ENCODE measurements at regions not wholly inside any gene's neighbourhood (a gene's known extent, or its start where the extent isn't known, plus 50 kb on each side); places are given as distances from the start of the nearest gene placed in this dataset.

- DNase-seq (ENCODE audit: low read depth) = no peak
These were observed 517.6 kb upstream of the ALCAM start for GRCh38 chr3:104849070-104849469.

DNA sequence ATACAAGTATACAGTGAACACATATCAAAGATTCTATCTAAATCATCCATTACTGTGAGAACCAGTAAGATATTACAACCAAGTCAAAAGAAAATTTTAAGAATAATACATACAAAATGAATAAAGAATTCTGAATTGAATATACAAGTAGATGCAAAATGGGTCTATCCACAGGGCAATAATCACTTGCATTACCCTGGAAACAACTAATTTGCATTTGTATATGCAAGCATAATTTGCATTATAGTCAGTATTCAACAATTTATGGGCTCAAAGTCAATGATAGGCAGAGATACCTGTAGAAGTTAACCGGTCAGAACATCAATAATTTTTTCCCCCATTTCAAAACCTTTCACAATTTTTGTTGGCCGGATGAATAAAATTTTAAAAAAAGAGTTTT, 512.2 kb upstream of the ALCAM start:
- DNase-seq (ENCODE audit: low read depth) = no peak

GRCh38 chr3:104855702-104856101, 511.0 kb upstream of the ALCAM start:
- DNase-seq (ENCODE audit: low read depth) = no peak

DNA sequence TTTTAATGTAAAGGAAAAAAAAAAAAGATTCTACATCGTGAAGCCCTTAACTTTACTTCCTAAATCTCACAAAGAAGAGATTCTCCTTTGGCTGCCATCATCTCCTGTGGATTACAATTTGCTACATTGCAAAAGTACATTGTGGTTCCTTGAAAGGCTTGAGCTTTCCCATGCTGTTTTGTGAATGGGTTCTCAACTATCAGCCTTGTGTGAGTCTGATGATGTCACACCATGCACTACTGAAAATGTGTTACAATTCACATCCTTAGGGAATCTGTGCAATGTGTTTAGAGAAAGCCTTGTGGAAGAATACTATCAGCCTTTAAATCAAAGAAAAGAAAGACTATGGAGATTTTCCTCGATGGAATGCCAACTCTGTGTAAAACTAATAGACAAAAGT, 510.0 kb upstream of the ALCAM start:
- DNase-seq (ENCODE audit: low read depth) = no peak

GRCh38 chr3:104868291-104868690, 498.4 kb upstream of the ALCAM start:
- no peak for DNase-seq (ENCODE audit: low read depth)

DNA sequence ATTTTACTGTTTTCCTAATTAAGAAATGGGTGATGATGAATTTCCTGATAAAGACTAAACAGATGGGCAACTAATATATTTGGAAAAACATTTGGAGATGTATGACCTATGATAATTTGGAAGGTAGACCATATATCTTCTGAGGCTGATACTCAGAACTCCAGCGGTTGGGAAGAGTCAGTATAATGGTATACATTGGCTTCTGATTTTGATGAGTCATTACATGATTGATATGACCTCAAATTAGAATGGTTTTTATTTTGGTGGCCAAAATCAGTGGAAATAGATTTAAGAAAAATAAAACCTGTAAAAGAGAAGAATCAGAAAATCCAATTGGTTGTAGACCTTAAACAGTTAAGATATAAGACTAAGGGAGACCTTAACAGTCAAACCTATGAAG, 496.4 kb upstream of the ALCAM start:
- DNase-seq (ENCODE audit: low read depth) = no peak

DNA sequence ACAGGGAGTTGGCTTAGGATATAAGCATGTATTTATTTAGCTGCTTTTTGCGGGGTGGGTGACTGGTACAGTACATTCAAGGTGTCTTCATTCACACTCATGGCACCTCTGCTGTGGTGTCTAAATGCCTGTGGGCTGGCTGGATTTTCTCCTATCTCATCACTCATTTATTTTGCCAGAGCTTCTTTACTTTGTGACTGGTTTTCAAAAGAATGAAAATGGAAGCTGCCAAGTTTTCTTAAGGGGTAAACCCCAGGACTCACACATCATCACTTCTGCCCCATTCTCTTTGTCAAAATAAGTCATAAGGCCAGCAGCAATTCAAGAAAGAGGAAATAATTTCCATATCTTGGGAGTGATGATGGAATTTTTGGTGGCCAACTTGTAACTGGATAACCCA, 493.4 kb upstream of the ALCAM start:
- DNase-seq (ENCODE audit: low read depth) = peak; percentile 84

GRCh38 chr3:104878395-104878794, 488.3 kb upstream of the ALCAM start:
- DNase-seq (ENCODE audit: low read depth) = peak; percentile 54

- DNase-seq (ENCODE audit: low read depth) = peak; percentile 42
These were observed 486.8 kb upstream of the ALCAM start for GRCh38 chr3:104879919-104880318.

GRCh38 chr3:104885214-104885814, 481.4 kb upstream of the ALCAM start:
- DNase-seq (ENCODE audit: low read depth) = peak; percentile 74

GRCh38 chr3:104886220-104886995, 480.3 kb upstream of the ALCAM start:
- peak; percentile 58 for DNase-seq (ENCODE audit: low read depth)

DNA sequence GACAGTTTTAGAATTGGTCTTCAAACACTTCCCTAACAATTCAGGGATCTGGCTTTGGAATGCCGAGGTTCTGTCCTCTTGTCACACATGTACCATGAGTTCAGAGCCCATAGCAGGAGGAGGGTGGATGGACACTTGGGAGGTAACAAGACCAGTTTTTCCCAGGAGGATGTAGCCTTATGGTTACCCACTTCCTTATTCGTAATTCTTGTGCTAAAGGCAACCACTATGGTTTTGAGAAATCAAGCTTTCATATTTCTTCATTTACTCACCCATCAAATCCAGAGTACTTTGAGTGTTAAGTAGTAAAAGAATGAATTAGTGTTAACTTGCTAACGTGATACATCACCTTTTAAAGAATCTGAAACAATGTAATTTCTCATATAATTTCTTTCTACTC, 479.6 kb upstream of the ALCAM start:
- DNase-seq (ENCODE audit: low read depth) = peak; percentile 74

DNA sequence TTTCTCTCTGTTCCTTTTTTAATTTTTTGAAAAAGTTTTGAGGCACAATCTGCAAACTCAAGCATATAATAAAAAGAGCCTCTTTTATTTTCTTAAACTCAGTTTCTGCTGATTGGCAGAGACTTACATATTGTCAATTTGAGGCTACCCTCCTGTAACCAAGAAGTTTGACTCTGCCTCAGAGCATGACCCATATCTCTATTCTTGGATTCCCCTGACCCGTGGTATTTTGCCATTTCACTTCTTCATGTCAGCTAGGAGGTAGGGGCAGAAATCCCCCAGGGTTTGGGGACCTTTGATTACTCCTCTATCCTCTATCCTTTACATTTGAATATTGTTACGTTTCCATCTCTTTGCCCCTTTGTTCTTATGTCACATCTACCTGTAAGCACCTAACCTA, 479.1 kb upstream of the ALCAM start:
- no peak for DNase-seq (ENCODE audit: low read depth)

DNA sequence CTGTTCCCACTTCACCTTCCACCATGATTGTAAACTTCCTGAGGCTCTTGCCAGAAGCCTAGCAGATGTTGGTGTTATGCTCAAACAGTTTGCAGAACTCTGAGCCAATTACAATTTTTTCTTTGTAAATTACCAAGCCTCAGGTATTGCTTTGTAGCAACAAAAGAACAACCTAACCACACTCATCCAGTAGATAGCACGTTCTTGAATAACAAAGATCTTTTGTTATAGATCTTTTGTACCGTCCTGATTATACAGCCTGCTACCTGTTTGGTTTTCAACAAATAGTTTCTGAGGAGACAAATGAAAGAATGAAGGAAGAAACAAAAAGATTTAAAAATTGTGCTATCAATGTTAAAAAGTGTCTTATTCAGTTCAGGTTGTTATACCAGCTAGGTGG, 474.7 kb upstream of the ALCAM start:
- DNase-seq (ENCODE audit: low read depth) = no peak

- DNase-seq (ENCODE audit: low read depth) = no peak
These were observed 470.1 kb upstream of the ALCAM start for GRCh38 chr3:104896624-104897023.

DNA sequence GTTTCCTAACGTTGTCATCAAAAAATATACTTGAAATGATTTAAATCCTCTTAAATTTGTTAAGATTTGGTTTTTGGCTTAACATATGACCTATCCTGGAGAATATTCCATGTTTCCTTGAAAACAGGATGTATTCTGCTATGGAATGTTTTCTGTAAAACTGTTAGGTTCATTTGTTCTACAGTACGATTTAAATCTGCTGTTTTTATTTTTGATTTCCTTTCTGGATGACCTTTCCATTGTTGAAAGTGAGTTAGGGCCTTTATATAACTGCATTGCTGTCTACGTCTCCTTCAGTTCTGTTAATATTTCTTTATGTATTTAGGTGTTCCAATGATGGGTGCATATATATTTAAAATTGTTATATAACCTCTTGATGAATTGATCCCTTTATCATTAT, 465.3 kb upstream of the ALCAM start:
- no peak for DNase-seq (ENCODE audit: low read depth)

DNA sequence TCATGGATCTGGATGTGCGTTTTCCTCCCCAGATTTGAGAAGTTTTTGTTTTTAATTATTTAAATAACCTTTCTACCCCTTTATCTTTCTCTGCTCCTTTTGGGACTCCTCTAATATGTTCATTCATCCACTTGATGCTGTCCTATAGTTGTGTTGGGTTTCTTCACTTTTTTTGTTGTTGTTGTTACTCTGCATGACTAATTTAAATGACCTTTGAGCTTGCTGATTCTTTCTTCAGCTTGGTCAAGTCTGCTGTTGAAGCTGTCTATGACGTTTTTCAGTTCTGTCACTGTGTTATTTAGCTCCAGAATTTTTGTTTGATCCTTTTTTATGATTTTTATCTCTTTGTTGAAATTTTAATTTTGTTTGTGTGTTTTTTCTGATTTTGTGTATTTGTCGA, 463.6 kb upstream of the ALCAM start:
- no peak for DNase-seq (ENCODE audit: low read depth)

GRCh38 chr3:104906001-104906639, 460.6 kb upstream of the ALCAM start:
- no peak for DNase-seq (ENCODE audit: low read depth)

GRCh38 chr3:104907507-104907906, 459.2 kb upstream of the ALCAM start:
- DNase-seq (ENCODE audit: low read depth) = peak; percentile 91

DNA sequence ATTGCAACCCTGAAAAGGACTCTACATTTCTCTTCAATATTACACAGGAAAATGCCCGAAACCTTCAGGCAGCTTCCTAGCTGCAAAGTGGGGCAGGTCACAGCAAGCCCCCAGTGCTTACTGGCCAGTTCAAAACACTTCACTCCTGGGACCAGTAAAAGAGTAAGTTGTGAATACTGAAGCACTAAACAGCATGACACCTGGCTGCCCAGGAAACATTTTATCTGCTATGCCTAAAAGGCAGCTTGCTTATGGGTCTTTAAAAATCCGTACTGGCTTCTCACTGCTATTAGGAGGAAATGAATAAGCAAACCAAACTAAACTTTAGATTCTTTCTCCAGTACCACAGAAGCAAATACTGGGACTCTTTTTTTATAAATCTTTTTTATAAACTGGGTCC, 457.9 kb upstream of the ALCAM start:
- peak; percentile 34 for DNase-seq (ENCODE audit: low read depth)

DNA sequence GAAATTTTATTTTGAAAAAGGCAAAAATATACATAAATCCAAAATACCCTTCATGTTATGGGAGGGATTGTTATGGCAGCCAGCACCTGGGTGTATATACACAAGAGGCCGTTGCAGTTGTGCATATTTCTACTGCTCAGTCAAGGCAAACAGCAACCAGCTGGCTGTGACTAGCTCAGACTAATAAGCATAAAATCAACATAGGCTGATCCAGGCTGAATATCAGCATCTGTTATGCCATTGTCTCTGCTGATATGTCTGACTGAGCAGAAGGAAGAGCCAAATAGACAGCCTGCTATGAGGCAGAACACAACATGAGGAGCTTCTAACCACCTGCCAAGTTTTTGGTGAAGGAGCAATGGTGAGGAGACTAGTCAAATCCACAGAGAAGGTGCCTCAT, 457.5 kb upstream of the ALCAM start:
- DNase-seq (ENCODE audit: low read depth) = peak; percentile 78

GRCh38 chr3:104909721-104910120, 457.0 kb upstream of the ALCAM start:
- DNase-seq (ENCODE audit: low read depth) = peak; percentile 49

DNA sequence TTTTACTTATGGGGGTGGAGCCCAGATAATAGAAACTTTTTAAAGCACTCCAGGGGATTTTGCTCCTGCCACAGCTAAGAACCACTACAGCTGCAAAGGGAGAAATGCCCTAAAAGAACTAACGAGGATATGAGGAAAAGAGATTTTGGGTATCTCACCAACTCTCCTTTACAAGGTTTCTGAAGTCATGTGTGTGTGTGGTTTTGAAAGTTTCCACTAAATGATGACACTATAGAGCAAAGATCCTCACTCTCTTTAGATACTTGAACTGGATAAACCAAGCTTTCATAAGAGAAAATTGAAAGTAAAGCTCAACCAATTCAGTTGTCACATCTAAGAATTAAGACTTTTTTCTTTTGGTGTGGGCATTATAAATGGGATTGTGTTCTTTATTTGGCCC, 455.3 kb upstream of the ALCAM start:
- DNase-seq (ENCODE audit: low read depth) = peak; percentile 41
